IPS-20b (cell line): ENCODE measurements at regions not wholly inside any gene's neighbourhood (a gene's known extent, or its start where the extent isn't known, plus 50 kb on each side); places are given as distances from the start of the nearest gene placed in this dataset.

Experiments
- H3K27ac ChIP-seq: one replicate; pipeline ENCODE4 v1.5.1; 2013; ENCODE audit warnings: low read length
- H3K27me3 ChIP-seq: 2 replicates; pipeline ENCODE4 v1.6.1; 2013; ENCODE audit warnings: mild to moderate bottlenecking, low read length, inconsistent platforms; ENCODE audit not compliant: insufficient read depth
- H3K36me3 ChIP-seq: 2 replicates; pipeline ENCODE4 v1.6.1; 2013; ENCODE audit warnings: low read depth, mild to moderate bottlenecking, inconsistent platforms, low read length, moderate library complexity; ENCODE audit not compliant: insufficient read depth
- H3K4me1 ChIP-seq: 2 replicates; pipeline ENCODE4 v1.6.1; 2013; ENCODE audit warnings: mild to moderate bottlenecking, control low read depth, inconsistent platforms, low read length, moderate library complexity; ENCODE audit not compliant: insufficient read depth
- H3K4me3 ChIP-seq: 2 replicates; pipeline ENCODE4 v1.5.1; 2013; ENCODE audit warnings: mild to moderate bottlenecking, low read length, inconsistent platforms
- H3K9ac ChIP-seq: 2 replicates; pipeline ENCODE4 v1.6.1; 2013; ENCODE audit warnings: low read depth, mild to moderate bottlenecking, inconsistent platforms, low read length, moderate library complexity
- H3K9me3 ChIP-seq: 2 replicates; pipeline ENCODE4 v1.6.1; 2013; ENCODE audit warnings: mild to moderate bottlenecking, low read depth, low read length, inconsistent platforms; ENCODE audit not compliant: insufficient read depth

- Histone ChIP-seq H3K27ac (no peak overlapping the region), H3K36me3 (no peaks in the 10 kb centered on the region), H3K4me3 (no peak overlapping the region), H3K9ac (no peak overlapping the region), H3K27me3 (no peaks in the 10 kb centered on the region), H3K9me3 (no peaks in the 10 kb centered on the region), H3K4me1 (peaks cover 7% of the 10 kb centered on the region)
Observed at GRCh38 chr6:160899671-160900430, 91.7 kb upstream of the MAP3K4 start.

GRCh38 chr6:160911949-160912348 is 79.6 kb upstream of the MAP3K4 start:
- Histone ChIP-seq H3K27ac (no peak overlapping the region), H3K36me3 (no peaks in the 10 kb centered on the region; the same call in 1 of the 2 replicates), H3K9ac (no peak overlapping the region), H3K4me1 (peaks cover 5% of the 10 kb centered on the region; the same call in 1 of the 2 replicates), H3K9me3 (peaks cover 20% of the 10 kb centered on the region), H3K4me3 (no peak overlapping the region), H3K27me3 (no peaks in the 10 kb centered on the region)

- Histone ChIP-seq H3K9me3 (peaks cover 16% of the 10 kb centered on the region), H3K36me3 (no peaks in the 10 kb centered on the region), H3K4me1 (peaks cover 5% of the 10 kb centered on the region; the same call in 1 of the 2 replicates), H3K27ac (no peak overlapping the region), H3K4me3 (no peak overlapping the region), H3K27me3 (no peaks in the 10 kb centered on the region), H3K9ac (no peak overlapping the region)
Observed at GRCh38 chr6:160912411-160912810, 79.2 kb upstream of the MAP3K4 start.

- Histone ChIP-seq H3K27ac (no peak overlapping the region), H3K9ac (no peak overlapping the region), H3K9me3 (peaks cover 13% of the 10 kb centered on the region; the same call in 1 of the 2 replicates), H3K36me3 (no peaks in the 10 kb centered on the region), H3K4me3 (no peak overlapping the region), H3K4me1 (no peaks in the 10 kb centered on the region), H3K27me3 (no peaks in the 10 kb centered on the region)
Observed at GRCh38 chr6:160917572-160917971, 74.0 kb upstream of the MAP3K4 start.

DNA sequence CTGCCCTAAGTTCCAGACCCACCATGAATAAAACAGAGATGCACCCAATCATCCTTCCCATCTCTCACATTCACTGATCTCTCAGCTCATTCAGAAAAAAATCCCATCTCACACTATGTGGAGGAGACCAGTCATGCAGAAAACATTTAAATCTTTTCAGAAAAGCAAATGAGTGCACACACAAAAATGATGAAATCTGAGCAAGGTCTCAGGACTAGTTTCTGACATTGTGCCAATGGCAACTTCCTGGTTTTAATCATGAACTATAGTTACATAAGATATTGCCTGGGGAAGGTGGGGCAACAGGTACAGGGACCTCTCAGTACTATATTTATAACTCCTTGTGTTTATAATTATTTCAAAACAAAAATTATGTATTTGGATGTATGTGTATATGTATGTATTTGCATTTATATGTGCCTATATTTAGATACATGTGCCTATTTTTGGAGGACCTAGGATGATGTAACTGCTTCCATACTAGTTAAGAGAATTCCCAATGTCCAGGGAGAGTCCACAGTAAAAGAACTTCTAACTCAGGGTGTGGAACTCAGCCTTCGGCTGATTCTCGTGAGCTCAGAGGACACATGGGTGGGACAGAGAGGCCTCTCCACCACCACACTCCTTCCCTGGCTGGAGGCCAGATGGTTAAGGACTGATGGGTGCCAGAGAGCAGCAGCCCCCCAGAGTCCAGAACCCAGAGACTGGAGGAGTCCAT is 71.7 kb upstream of the MAP3K4 start:
- H3K27ac ChIP-seq: no peak overlapping the region
- H3K27me3 ChIP-seq: no peaks in the 10 kb centered on the region
- no peaks in the 10 kb centered on the region for H3K36me3 ChIP-seq
- H3K9ac ChIP-seq: no peak overlapping the region
- no peaks in the 10 kb centered on the region for H3K9me3 ChIP-seq
- H3K4me1 ChIP-seq: no peaks in the 10 kb centered on the region
- no peak overlapping the region for H3K4me3 ChIP-seq

DNA sequence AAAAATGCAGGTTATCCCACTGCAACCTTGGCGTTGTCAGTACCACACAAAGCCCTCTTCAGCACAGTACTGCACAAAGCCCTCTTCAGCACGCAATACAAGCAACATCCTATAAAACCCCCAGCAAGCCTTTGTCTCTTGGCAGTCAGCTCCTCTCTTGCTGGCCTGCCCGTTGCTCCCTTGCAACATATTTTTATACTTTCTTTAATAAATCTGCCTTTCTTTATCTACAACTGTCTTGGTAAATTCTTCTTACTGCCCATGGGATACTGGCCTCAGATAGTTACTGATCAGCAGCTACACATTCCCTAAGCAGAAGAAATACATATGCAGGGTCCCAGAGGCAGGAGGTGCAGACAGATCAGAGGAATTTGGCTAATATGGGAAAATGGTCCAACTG is 70.5 kb upstream of the MAP3K4 start:
- H3K27me3 ChIP-seq: no peaks in the 10 kb centered on the region

DNA sequence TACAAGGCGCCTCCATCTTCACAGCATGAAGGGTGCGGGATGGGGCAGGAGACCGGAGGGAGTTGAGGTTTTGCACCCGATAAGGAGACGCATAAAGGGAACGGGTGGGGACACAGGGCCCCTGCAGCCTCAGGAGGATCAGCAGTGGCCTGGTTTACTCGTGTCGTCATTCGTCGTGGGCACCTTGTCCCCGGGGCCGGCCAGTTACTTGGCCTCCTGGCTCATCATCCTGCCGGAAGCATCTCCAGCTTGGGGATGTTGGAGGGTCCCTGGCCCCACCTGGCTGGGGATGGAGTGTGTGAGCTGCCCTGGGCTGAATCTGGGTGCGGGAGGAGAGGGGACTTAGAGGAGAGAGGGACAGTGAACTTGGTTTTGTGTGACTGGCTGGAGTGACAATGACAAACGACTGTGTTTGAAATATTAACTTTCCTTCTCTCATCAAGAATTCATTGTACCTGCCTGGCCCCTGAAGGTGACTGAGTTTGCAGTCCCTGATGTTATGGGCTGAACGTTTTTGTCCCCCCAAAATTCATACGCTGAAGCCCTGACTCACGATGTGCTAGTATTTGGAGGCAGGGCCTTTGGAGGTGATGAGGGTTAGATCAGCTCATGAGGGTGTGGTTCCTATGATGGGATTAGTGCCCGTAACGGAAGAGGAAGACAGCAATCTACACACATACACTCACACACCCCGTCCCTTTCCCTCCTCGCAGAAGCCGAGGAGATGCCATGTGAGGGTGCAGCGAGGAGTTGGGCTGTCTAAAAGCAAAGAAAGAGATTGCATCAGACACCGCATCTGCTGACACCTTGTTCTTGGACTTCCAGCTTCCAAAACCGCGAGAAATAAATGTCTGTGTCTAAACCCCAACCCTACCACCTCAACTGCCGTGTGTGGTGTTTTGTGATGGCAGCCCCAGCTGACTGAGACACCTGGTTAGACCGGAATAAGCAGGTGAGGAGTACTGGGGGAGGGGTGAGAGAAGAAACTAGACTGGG is 65.0 kb upstream of the MAP3K4 start:
- Histone ChIP-seq H3K9ac (no peak overlapping the region), H3K9me3 (no peaks in the 10 kb centered on the region), H3K27ac (no peak overlapping the region)

More for the DNA sequence above, 70.5 kb upstream of the MAP3K4 start:
- H3K4me1 ChIP-seq: no peaks in the 10 kb centered on the region
- no peak overlapping the region for H3K27ac ChIP-seq
- no peaks in the 10 kb centered on the region for H3K9me3 ChIP-seq
- H3K4me3 ChIP-seq: no peak overlapping the region
- no peak overlapping the region for H3K9ac ChIP-seq
- H3K36me3 ChIP-seq: no peaks in the 10 kb centered on the region

GRCh38 chr6:160927416-160927815 is 64.2 kb upstream of the MAP3K4 start:
- Histone ChIP-seq H3K4me3 (no peak overlapping the region), H3K9me3 (no peaks in the 10 kb centered on the region), H3K36me3 (no peaks in the 10 kb centered on the region), H3K27me3 (peaks cover 19% of the 10 kb centered on the region), H3K27ac (no peak overlapping the region), H3K4me1 (no peaks in the 10 kb centered on the region), H3K9ac (no peak overlapping the region)

More for the DNA sequence above, 65.0 kb upstream of the MAP3K4 start:
- Histone ChIP-seq H3K4me1 (no peaks in the 10 kb centered on the region), H3K27me3 (peaks cover 14% of the 10 kb centered on the region), H3K4me3 (no peak overlapping the region), H3K36me3 (no peaks in the 10 kb centered on the region)

GRCh38 chr6:160929361-160929760 is 62.2 kb upstream of the MAP3K4 start:
- Histone ChIP-seq H3K4me1 (no peaks in the 10 kb centered on the region), H3K9ac (no peak overlapping the region), H3K4me3 (no peak overlapping the region), H3K36me3 (no peaks in the 10 kb centered on the region), H3K27me3 (peaks cover 19% of the 10 kb centered on the region), H3K27ac (no peak overlapping the region), H3K9me3 (no peaks in the 10 kb centered on the region)

GRCh38 chr6:160929831-160930230 is 61.7 kb upstream of the MAP3K4 start:
- H3K4me3 ChIP-seq: no peak overlapping the region

More at GRCh38 chr6:160929831-160930230, 61.7 kb upstream of the MAP3K4 start:
- no peaks in the 10 kb centered on the region for H3K36me3 ChIP-seq
- peaks cover 19% of the 10 kb centered on the region for H3K27me3 ChIP-seq
- no peak overlapping the region for H3K27ac ChIP-seq
- no peaks in the 10 kb centered on the region for H3K4me1 ChIP-seq
- no peak overlapping the region for H3K9ac ChIP-seq
- H3K9me3 ChIP-seq: no peaks in the 10 kb centered on the region
